ENCODE measurements at regions not wholly inside any gene's neighbourhood (a gene's known extent, or its start where the extent isn't known, plus 50 kb on each side); places are given as distances from the start of the nearest gene placed in this dataset.
"Not testable (repeated sequence)": the region's sequence is repeated elsewhere in the genome, so short reads cannot be mapped to it uniquely, and the experiment has no call there.

DNA sequence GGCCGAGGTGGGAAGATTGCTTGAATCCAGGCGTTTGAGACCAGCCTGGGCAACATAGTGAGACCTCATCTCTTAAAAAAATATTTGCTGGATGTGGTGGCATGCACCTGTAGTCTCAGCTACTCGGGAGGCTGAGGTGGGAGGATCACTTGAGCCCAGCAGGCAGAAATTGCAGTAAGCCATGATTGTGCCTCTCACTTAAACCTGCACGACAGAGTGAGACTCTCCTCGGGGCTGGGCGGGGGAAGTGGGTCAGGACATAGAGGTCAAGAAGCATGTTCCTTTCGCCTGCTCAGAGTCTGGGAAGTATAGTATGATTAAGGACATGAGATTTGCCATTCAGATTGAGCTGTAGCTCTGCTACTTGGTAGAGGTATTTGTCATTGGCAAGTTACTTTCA, 52.3 kb downstream of the SEPTIN7 start:
- DNase-seq (ENCODE audit: low read depth in 3 of 3) = not testable (repeated sequence)

DNA sequence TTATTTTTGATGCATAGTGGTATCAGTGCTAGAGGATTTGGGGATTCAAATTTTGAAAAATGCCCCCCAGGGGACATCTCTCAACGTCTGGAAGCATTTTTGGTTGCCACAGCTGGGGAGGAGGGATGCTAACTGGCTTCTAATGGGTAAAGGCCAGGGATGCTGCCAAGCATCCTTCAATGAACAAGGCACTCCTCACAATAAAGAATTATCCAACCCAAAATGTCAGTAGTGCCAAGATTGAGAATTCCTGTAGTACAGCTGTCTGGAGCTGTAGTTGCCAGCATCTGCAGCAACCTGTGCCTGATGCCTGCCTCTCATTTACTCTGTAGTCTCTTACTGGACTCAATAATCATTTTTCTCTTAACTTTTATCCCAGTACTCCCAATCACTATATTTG, 53.5 kb downstream of the SEPTIN7 start:
- DNase-seq (ENCODE audit: low read depth in 3 of 3) = no peak

DNA sequence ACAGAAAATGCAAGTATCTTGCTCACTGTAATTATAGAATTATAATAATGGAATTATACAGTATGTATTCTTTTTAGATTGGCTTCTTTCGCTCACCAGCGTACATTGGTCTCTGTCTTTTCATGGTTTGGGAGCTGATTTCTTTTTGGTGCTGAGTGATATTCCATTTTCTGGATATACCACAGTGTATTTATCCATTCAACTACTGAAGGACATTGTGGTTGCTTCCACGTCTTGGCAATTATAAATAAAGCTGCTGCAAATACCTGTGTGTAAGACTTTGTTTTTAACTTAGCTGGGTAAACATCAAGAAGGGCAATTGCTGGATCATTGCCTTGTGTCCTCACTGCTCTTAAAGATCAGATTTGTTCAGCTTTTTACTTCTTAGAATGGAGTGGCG, 55.3 kb downstream of the SEPTIN7 start:
- no peak for DNase-seq (ENCODE audit: low read depth in 3 of 3)

DNA sequence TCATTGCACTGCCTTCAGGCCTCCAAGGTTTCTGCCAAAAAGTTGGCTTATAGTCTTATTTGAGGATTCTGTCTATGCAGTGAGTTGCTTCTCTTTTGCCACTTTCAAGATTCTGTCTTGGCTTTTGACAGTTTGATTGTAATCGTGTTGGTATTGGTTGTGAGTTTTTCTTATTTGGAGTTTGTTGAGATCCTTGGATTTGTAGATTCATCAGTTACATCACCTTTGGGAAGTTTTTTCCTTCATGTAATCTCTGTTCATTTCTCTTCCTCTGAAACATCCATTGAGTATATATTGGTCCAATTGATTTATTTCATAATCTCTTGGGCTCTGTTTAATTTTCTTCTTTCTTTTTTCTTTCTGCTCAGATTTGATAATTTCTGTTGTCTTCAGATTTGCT, 59.8 kb downstream of the SEPTIN7 start:
- no peak for DNase-seq (ENCODE audit: low read depth in 3 of 3)

DNA sequence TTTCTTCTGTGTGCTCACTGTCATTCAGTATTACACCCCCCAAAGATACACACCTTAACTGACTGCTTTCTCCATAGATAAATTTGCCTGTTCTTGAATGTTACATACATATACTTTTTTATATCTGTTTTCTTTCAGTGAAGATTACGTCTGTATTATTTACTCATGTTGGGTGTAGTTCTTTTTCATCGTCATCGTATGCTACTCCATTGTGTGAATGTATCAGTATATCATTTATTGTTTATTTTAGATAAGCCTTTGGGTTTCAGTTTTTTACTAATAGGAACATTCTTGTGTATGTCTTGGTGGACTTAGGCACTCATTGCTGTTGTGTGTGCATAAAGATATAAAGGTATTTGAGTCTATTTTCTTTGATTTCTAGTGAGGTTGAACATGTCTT, 64.4 kb downstream of the SEPTIN7 start:
- no peak for DNase-seq (ENCODE audit: low read depth in 3 of 3)

DNA sequence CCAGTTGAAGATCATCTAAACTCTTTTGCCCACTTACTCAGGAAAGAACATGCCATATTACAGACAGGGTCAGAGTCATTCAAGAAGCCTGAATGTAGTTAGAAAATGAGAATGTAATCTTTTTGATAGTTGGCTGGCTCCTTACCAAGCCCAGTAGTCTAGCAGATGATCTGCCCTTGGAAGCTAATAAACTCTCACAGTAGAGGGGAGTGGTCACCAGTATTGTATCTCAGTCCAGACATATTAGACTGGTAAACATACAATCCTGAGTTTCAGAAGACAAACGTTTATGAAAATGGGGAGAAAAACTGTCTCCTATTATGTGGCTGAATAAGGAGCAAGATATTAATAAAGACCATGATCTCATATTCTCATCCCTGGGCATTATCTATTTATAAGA, 65.3 kb downstream of the SEPTIN7 start:
- DNase-seq (ENCODE audit: low read depth in 3 of 3) = no peak

DNA sequence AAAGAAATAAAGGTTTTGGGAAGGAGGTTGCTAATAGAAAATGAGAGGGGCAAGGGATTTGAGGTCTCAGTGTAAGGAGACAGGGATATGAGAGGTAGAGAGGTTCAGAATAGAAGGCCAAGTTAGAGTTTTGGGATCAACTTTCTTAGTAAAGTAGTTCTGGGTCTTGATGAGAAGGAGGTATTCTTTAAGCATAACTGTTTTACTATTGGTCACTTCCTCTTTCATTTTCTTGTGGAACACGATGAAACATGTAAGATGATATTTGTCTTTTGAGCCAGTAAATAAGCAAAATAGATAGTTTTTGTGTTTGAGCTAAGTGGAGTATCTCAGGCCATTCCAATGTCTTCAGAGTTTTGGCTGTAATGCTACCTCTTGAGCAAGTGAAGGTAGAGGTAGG, 68.3 kb downstream of the SEPTIN7 start:
- DNase-seq (ENCODE audit: low read depth in 3 of 3) = not testable (repeated sequence)

DNA sequence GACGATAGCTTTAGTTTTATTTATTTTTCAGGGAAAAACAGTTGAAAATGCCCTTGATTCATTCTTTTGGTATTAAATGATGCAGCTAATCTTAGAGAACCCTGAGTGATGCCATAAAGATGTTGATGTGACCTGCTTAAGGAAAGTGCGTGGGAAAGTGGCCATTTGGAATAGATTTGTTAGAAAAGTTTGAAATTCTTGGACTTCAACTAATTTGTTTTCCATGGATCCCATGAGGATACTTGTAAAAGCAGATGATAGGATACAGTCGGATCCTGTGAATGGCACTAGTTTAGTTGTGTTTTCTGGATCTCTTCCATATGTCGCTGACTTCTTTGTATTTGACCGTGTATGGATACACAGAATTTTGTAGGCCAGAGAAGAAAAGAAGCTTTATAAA, 69.0 kb downstream of the SEPTIN7 start:
- no peak for DNase-seq (ENCODE audit: low read depth in 3 of 3)

DNA sequence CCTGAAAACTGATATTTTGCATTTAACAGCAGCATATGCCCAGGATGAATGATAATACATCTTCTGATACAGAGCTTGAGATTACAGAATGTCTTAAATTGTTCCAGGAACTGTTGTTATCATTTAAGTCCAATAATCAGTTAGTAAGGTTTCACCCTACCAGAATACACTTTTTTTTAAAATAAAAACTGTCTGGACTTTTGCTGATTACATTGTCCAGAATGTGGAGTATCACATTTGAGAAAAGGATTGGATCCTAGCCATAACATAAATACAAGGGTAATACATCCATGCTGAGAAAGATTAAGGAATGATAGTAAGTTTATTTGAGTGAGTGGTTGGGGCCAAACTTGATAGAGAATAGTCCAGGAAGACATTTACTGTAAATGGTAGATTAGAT, 71.0 kb downstream of the SEPTIN7 start:
- DNase-seq (ENCODE audit: low read depth in 3 of 3) = no peak

DNA sequence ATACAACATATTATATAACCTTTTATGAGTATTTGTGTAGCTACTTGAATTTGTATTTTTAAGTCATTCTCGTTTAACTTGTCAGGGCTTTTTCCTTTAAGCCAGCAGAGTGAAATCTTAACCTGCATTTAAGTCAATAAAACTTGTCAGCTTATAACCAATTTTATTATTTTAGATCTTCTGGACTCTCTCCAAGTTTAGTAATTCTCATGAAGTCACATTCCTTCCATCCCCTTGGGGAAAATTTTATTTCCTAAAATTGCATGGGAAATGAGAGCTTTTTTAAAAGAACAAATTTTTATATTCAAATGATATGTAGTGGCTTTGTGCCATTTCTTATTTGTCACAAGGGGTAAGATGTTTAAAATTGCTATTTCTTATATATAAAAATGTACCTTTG, 74.0 kb downstream of the SEPTIN7 start:
- DNase-seq (ENCODE audit: low read depth in 3 of 3) = no peak

DNA sequence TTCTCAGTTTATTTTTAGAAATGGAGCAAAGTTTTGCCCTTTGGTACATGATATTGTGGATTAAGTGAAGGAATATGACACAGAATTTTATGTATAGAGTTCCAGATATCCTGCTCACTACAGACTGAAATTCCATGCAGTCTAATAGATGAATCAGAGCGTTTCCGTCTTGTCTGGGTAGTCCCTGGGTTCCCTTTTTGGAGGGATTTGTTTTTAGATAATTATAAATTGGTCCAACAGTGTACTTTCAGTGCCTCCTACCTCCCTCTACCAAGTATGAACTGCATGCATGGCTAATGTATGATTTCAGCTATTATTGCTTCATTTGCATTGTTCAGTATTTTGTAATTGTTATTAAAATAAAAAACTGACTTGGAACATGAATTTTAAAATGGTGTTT, 74.4 kb downstream of the SEPTIN7 start:
- DNase-seq (ENCODE audit: low read depth in 3 of 3) = no peak

DNA sequence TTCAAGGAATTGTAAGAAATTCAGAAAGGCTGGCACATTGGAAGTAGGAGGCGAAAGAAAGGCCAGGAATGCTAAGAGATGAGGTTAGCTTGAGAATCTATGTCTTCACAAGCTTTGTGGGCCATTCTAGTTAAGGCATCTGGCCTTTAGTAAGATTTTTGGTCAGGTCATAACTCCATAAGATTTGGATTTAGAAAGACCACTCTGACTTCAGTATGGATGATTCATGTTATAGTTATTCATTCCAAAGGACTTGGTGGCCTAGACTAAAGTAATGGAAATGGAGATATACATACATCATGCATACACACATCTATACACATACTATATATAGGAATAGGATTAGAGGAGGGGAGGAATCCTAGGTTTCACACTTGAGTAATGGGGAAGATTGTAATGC, 77.5 kb downstream of the SEPTIN7 start:
- DNase-seq (ENCODE audit: low read depth in 3 of 3) = no peak

DNA sequence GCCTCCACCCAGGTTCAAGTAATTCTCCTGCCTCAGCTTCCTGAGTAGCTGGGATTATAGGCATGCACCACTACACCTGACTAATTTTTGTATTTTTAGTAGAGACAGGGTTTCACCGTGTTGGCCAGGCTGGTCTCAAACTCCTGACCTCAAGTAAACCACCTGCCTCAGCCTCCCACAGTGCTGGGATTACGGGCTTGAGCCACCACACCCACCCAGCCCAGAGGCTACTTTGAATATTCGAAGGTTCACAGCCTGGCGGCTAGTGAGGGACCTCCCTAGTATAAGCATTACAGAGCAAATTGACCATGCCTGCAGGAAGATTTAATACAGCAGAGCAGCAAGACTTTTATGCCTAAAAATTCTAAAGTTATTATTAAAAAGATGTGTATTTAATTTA, 86.6 kb downstream of the SEPTIN7 start:
- not testable (repeated sequence) for DNase-seq (ENCODE audit: low read depth in 3 of 3)

DNA sequence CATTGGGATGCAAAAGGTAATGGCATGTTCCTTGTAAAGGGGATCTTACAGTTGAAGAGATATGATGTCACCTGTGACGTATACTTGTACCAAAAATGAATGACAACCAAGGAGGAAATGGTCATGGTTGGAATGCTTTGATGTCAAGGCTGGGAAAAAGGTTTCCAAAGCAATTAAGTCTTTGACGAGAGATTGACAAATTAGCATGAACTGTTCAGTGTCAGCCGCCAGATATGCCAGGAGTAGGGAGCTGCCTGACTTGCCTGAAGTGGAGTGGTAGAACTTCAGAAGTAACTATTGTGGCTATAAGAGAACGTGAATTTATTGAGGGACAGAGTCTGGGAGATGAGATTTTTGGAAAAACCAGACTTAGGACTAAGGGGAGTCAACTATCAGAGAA, 88.1 kb downstream of the SEPTIN7 start:
- DNase-seq (ENCODE audit: low read depth in 3 of 3) = no peak

DNA sequence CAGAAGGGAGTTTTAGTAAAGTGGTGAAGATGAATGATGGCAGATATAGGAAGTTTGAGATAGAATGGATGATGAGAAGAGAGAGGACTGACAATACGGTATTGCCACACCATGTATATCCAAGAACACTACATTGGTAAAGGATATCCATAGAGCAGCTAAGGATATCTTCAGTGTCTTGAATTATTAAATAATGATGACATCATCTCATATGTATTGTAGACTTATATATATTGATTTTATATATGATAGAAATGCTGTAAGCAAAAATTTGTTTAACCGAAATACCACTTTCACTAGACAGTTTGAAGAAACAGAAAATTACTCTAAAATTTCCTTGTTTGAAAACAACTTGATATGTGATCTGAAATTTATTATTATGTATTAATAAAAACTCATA, 89.0 kb downstream of the SEPTIN7 start:
- no peak for DNase-seq (ENCODE audit: low read depth in 3 of 3)

DNA sequence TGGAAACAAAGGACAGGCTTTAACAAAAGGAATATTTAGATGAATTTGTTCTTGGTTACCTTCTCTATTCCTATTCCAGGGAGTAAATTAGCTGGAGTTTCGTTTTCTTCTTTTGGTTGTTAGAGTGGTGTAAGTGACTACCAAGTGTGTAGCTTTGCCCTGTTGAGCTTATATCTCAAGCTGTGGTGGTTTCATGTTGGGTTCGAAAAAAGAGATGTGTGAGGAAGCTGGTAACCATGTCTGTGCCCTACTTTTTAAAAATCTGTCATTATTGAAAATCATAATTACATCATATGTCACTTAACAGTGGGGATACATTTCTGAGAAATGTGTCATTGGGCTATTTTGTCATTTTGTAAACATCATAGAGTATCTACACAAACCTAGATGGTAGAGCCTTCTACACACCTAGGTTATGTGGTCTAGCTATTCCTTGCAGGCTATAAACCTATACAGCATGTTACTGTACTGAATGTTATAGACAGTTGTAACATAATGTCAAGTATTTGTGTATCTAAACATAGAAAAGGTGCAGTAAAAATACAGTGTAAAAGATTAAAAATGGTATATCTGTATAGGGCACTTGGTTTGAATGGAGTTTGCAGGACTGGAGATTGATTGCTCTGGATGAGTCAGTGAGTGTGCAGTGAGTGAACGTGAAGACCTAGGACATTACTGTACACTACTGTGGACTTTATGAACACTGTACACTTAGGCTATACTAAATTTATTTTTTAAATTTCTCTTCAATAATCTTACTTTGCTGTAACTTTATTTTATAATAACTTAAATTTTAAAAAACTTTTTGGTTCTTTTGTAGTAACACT, 90.4 kb downstream of the SEPTIN7 start:
- DNase-seq (ENCODE audit: low read depth in 3 of 3) = no peak

DNA sequence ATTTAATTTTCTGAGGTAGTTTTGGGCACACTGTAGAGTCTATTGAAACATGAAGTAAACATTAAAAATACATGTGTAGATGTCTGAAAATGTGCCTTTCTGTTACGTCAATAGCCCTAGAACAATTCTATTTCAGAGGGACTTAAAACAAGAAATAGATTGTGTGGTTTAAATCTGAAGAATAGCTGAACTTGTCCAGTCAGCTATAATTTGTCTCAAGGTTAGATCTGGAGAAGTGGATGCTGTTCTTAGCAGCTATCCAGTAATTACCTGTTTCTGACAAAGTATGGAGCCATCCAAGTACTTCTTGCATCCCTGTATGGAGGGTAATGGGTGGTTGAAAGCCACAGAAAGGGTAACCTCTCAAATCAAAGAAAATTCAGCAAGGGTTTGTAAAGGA, 92.8 kb downstream of the SEPTIN7 start:
- DNase-seq (ENCODE audit: low read depth in 3 of 3) = no peak

DNA sequence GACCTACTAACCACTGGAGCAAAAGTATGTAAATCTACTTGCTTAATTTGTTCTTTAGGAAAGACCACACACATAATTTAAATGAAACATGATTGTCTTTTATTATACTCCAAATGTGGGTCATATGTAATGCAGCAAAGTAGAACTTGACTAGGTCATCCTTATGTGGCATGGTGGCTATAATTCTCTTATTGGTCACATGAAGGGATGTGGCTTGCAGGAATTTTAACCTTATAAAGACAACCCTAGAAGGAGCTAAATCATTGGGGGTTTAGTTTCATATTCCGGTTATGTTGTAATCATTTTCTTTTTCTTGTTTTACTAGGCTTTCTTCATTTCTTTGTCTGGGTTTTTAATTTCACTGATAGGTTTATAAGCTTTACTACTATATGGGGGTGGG, 93.9 kb downstream of the SEPTIN7 start:
- no peak for DNase-seq (ENCODE audit: low read depth in 3 of 3)

DNA sequence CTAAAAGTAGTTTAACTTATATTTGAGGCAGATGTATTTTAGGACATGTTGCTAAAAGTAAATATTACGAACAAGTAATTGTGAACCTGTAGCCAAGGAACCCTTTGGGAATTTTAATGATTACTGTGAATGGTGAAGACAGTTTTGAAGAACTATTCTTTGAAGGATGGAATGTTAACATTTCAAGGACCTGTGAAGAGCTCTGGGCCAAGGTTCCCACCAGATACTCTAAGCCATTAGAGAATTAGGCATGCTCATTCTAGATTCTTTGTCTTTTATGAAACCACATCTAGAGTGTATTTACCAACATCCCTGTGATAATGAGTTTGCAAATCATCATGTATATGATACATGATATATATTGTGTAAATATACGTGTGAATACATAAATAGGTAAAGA, 99.8 kb downstream of the SEPTIN7 start:
- no peak for DNase-seq (ENCODE audit: low read depth in 3 of 3)

DNA sequence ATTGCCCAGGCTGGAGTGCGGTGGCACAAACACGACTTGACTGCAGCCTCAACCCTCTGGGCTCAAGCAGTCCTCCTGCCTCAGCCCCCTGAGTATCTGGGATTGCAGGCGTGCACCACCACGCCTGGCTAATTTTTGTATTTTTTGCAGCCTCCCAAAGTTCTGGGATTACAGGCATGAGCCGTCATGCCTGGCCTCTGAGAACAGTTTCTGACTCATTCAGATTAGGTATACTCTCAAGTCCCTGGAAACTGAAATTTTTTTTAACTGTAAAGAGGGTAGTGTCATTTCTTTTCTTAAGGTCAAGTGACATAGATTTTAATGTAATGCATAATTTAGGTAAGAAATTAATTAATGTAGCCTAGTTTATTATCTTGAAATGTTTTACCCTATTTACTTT, 104.7 kb downstream of the SEPTIN7 start:
- no peak for DNase-seq (ENCODE audit: low read depth in 3 of 3)

DNA sequence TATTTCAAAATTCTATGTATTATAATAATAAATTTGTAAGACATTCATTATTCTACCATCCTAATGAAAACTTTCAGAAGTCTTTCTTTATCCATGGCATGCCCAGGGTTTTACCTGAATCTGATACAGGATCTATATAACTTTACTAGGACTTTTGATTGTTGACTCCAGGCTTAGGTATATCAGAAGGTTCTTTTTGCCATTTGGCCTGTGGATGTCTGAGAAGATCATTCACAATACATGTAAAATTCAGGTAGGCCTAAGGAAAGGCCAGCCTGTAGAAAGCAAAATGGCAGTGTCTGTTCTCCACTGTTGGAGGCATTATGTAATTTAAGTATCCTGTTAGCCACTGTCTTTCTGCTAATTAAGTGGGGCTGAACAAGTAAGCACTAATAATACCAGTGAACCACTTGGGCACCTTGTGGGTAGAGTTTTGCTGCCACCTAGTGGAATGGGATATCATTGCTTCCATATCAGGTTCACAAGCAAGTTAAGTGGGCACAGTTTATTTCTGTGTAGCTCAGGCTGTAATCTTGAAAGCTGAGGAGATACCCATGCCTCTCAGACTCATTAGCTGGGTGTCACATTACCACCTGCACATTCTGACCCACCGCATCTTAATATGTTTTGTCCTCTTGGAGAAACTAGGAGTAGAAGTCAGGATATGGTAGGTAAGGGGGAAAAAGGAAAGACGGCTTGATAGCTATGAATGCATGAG, 105.5 kb downstream of the SEPTIN7 start:
- peak in 2 of 3 experiments; percentile 28 to 54 for DNase-seq (ENCODE audit: low read depth in 3 of 3)

DNA sequence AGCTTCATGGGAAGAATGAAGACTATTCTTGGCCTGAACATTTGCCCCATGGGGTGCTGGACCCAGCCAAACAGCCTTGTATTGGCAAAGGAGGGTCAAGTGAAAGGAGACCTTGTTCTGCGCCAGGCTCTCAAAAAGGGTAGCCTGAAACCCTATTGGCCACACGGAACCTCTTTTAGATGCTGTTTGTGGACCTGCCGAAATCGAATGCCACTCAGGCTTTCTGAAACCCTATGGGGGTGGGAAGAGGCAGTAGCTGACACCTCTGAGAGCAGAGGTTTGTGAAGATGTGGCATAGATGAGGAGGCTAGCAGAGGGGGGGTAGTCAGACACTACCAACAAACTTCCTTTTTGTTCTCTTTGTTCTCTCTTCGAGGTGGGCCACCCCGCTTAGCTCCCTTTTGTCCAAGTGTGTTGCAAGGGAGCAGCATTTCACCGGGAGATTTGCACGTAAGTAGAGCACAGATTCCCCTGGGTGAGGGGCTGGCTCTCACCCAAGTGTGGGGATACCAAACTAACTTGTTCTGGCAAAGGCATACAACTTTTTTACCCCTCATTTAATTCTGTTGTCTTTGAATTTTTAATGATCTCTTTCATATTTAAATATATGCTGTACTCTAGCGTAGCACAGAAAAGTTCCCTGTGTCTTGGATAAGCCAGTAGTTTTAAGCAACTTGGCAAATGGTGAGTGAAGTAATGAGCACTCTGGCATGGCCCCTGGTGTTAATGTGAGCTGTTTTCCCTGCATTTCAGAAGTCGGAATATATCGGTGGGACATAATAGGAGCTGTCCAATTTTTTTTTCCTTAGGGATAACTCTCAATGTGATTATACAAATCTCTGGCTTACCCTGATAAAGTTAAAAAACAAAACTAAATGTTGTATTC, 107.7 kb downstream of the SEPTIN7 start:
- no peak for DNase-seq (ENCODE audit: low read depth in 3 of 3)

Measured in stimulated activated CD4-positive, alpha-beta T cell treated with anti-CD3 and anti-CD28 coated beads, TNF-alpha, amount 100 ng/mL, for 4 hours (primary cell).